ENCODE measurements at regions not wholly inside any gene's neighbourhood (a gene's known extent, or its start where the extent isn't known, plus 50 kb on each side); places are given as distances from the start of the nearest gene placed in this dataset.

DNA sequence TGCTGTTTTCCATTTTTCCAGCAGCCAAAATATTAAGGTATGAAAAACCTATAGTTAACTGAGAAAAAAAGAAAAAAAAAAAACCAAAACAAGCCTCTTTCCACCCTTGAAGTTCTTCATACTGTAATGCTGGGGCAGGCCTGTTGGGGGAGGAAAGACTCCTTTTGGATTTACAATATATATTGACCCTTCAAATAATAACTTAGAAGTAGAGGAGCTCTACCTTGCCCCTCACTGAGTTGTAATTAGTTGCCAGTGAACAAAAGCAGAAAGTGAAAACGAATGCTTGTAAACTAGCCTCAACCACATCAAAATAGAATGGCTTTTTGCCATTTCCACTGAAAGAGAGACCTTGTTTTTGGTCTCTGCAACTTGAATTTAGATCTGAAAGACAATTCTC, 326.6 kb downstream of the NR2F2 start:
- TF ChIP-seq, protein P1, sequence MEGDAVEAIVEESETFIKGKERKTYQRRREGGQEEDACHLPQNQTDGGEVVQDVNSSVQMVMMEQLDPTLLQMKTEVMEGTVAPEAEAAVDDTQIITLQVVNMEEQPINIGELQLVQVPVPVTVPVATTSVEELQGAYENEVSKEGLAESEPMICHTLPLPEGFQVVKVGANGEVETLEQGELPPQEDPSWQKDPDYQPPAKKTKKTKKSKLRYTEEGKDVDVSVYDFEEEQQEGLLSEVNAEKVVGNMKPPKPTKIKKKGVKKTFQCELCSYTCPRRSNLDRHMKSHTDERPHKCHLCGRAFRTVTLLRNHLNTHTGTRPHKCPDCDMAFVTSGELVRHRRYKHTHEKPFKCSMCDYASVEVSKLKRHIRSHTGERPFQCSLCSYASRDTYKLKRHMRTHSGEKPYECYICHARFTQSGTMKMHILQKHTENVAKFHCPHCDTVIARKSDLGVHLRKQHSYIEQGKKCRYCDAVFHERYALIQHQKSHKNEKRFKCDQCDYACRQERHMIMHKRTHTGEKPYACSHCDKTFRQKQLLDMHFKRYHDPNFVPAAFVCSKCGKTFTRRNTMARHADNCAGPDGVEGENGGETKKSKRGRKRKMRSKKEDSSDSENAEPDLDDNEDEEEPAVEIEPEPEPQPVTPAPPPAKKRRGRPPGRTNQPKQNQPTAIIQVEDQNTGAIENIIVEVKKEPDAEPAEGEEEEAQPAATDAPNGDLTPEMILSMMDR (tag by site-specific recombination; IDR thresholded peaks at IDR 0.05), result no peak
- TF ChIP-seq, protein P2, sequence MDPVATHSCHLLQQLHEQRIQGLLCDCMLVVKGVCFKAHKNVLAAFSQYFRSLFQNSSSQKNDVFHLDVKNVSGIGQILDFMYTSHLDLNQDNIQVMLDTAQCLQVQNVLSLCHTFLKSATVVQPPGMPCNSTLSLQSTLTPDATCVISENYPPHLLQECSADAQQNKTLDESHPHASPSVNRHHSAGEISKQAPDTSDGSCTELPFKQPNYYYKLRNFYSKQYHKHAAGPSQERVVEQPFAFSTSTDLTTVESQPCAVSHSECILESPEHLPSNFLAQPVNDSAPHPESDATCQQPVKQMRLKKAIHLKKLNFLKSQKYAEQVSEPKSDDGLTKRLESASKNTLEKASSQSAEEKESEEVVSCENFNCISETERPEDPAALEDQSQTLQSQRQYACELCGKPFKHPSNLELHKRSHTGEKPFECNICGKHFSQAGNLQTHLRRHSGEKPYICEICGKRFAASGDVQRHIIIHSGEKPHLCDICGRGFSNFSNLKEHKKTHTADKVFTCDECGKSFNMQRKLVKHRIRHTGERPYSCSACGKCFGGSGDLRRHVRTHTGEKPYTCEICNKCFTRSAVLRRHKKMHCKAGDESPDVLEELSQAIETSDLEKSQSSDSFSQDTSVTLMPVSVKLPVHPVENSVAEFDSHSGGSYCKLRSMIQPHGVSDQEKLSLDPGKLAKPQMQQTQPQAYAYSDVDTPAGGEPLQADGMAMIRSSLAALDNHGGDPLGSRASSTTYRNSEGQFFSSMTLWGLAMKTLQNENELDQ (tag by site-specific recombination; IDR thresholded peaks at IDR 0.05; ENCODE audit: low read depth), result no peak
- no peak for TF ChIP-seq ZNF747 (tag by site-specific recombination; IDR thresholded peaks at IDR 0.05)
- TF ChIP-seq, protein P3, sequence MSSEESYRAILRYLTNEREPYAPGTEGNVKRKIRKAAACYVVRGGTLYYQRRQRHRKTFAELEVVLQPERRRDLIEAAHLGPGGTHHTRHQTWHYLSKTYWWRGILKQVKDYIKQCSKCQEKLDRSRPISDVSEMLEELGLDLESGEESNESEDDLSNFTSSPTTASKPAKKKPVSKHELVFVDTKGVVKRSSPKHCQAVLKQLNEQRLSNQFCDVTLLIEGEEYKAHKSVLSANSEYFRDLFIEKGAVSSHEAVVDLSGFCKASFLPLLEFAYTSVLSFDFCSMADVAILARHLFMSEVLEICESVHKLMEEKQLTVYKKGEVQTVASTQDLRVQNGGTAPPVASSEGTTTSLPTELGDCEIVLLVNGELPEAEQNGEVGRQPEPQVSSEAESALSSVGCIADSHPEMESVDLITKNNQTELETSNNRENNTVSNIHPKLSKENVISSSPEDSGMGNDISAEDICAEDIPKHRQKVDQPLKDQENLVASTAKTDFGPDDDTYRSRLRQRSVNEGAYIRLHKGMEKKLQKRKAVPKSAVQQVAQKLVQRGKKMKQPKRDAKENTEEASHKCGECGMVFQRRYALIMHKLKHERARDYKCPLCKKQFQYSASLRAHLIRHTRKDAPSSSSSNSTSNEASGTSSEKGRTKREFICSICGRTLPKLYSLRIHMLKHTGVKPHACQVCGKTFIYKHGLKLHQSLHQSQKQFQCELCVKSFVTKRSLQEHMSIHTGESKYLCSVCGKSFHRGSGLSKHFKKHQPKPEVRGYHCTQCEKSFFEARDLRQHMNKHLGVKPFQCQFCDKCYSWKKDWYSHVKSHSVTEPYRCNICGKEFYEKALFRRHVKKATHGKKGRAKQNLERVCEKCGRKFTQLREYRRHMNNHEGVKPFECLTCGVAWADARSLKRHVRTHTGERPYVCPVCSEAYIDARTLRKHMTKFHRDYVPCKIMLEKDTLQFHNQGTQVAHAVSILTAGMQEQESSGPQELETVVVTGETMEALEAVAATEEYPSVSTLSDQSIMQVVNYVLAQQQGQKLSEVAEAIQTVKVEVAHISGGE (tag by site-specific recombination; conservative IDR thresholded peaks at IDR 0.05; ENCODE audit: low read depth), result no peak

Data from HEK293 (cell line).